SJCRH30 (cell line): ENCODE measurements at regions not wholly inside any gene's neighbourhood (a gene's known extent, or its start where the extent isn't known, plus 50 kb on each side); places are given as distances from the start of the nearest gene placed in this dataset.

ENCODE experiments used
- DNase-seq, 2 experiments: peaks; one replicate each; pipeline ENCODE4 v3.0.0-alpha.2; 2015 to 2020
- H3K27ac ChIP-seq: fragments of 250-450 bp; sonication (Bioruptor Pico); 2 replicates; pipeline ENCODE4 v1.5.1; 2020; ENCODE audit warnings: mild to moderate bottlenecking, moderate library complexity
- H3K27me3 ChIP-seq: fragments of 250-450 bp; sonication (Bioruptor Pico); 2 replicates; pipeline ENCODE4 v1.5.1; 2020; ENCODE audit warnings: mild to moderate bottlenecking, moderate library complexity
- H3K36me3 ChIP-seq: fragments of 250-450 bp; sonication (Bioruptor Pico); 2 replicates; pipeline ENCODE4 v1.5.1; 2020; ENCODE audit warnings: mild to moderate bottlenecking, moderate library complexity
- H3K4me1 ChIP-seq: fragments of 250-450 bp; sonication (Bioruptor Pico); 2 replicates; pipeline ENCODE4 v1.5.1; 2020; ENCODE audit warnings: mild to moderate bottlenecking, moderate library complexity
- H3K4me3 ChIP-seq: fragments of 250-450 bp; sonication (Bioruptor Pico); 2 replicates; pipeline ENCODE4 v1.5.1; 2020; ENCODE audit warnings: mild to moderate bottlenecking, moderate library complexity
- H3K9me3 ChIP-seq: fragments of 250-450 bp; sonication (Bioruptor Pico); replicated peaks from 2 replicates; pipeline ENCODE4 v1.5.1; 2020; ENCODE audit warnings: mild to moderate bottlenecking, moderate library complexity

- Histone ChIP-seq H3K27ac (no peak overlapping the region), H3K9me3 (no peaks in the 10 kb centered on the region), H3K4me1 (no peaks in the 10 kb centered on the region), H3K4me3 (no peak overlapping the region), H3K36me3 (no peaks in the 10 kb centered on the region), H3K27me3 (no peaks in the 10 kb centered on the region)
- no peak for DNase-seq
These were observed 321.4 kb upstream of the ACVR2A start for GRCh38 chr2:147523415-147523814.

GRCh38 chr2:147521936-147522335 is 322.9 kb upstream of the ACVR2A start:
- H3K4me3 ChIP-seq = no peak overlapping the region
- DNase-seq = no peak
- 0 out of 2 replicates have a peak, but pooled peaks cover 2% of the 10 kb centered on the region for H3K36me3 ChIP-seq
- H3K27ac ChIP-seq = no peak overlapping the region
- H3K9me3 ChIP-seq = peaks cover 5% of the 10 kb centered on the region; the same call in 1 of the 2 replicates
- no peaks in the 10 kb centered on the region for H3K4me1 ChIP-seq
- H3K27me3 ChIP-seq = no peaks in the 10 kb centered on the region

- Histone ChIP-seq H3K4me3 (no peak overlapping the region), H3K27me3 (no peaks in the 10 kb centered on the region), H3K36me3 (0 out of 2 replicates have a peak, but pooled peaks cover 2% of the 10 kb centered on the region), H3K9me3 (peaks cover 5% of the 10 kb centered on the region; the same call in 1 of the 2 replicates), H3K27ac (no peak overlapping the region), H3K4me1 (no peaks in the 10 kb centered on the region)
- DNase-seq = no peak
These were observed 324.0 kb upstream of the ACVR2A start for GRCh38 chr2:147520817-147521216.

- Histone ChIP-seq H3K27ac (no peak overlapping the region), H3K4me1 (peaks cover 2% of the 10 kb centered on the region; the same call in 1 of the 2 replicates), H3K36me3 (0 out of 2 replicates have a peak, but pooled peaks cover 2% of the 10 kb centered on the region), H3K9me3 (peaks cover 5% of the 10 kb centered on the region; the same call in 1 of the 2 replicates), H3K4me3 (no peak overlapping the region), H3K27me3 (no peaks in the 10 kb centered on the region)
- DNase-seq = no peak
These were observed 325.7 kb upstream of the ACVR2A start for GRCh38 chr2:147519178-147519577.

DNA sequence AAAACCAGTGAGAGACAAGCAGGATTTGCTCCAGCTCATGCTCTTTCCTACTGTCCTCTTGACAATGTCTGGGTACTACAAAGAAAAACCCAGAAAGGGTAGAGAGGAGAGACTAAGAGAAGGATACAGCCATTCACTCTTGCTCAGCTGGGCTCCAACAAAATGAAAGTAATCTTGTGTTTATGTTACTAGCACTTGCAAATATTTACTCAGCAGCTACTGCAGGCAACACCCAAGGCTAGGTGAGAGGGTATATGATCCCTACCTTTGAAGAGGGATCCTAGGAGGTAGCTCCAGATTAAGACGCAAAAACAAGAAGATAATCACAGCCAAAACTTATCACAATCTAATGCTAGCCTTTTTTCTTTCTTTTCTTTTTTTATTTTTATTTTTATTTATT is 329.6 kb upstream of the ACVR2A start:
- no peak for DNase-seq
- no peak overlapping the region for H3K4me3 ChIP-seq
- H3K27ac ChIP-seq = no peak overlapping the region; the same call in 1 of the 2 replicates
- H3K4me1 ChIP-seq = peaks cover 22% of the 10 kb centered on the region
- peaks cover 5% of the 10 kb centered on the region; the same call in 1 of the 2 replicates for H3K9me3 ChIP-seq
- no peaks in the 10 kb centered on the region for H3K27me3 ChIP-seq
- H3K36me3 ChIP-seq = 0 out of 2 replicates have a peak, but pooled peaks cover 2% of the 10 kb centered on the region

DNA sequence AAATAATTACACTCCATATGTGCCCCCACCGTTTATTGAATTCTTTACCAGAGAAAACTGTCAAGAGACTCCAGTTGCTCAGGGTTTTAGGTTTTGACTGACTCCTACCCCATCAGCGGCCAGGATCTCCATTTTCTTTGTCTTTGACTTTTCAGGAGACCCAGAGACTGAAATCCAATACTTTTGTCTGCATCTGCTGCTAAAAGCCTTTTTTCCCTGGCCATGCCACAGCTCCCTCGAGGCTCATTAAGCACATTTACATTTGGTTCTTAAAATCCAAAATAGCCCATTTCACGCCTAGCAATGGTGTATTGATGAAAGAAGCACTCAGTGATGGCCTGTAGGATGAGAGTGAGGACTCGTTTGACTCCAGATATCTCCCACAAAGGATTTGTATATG is 332.6 kb upstream of the ACVR2A start:
- Histone ChIP-seq H3K27me3 (no peaks in the 10 kb centered on the region), H3K36me3 (no peaks in the 10 kb centered on the region), H3K4me3 (peak overlapping the region; percentile 46), H3K27ac (peak overlapping the region; percentile 96), H3K9me3 (no peaks in the 10 kb centered on the region), H3K4me1 (peaks cover 22% of the 10 kb centered on the region)
- peak; percentile 49 to 73 for DNase-seq

GRCh38 chr2:147511491-147511948 is 333.3 kb upstream of the ACVR2A start:
- H3K9me3 ChIP-seq = no peaks in the 10 kb centered on the region
- peak overlapping the region; percentile 46 for H3K4me3 ChIP-seq
- peak; percentile 90 to 92 for DNase-seq
- peak overlapping the region; percentile 96 for H3K27ac ChIP-seq
- H3K36me3 ChIP-seq = no peaks in the 10 kb centered on the region
- H3K27me3 ChIP-seq = no peaks in the 10 kb centered on the region
- H3K4me1 ChIP-seq = peaks cover 22% of the 10 kb centered on the region

GRCh38 chr2:147509821-147510220 is 335.0 kb upstream of the ACVR2A start:
- no peaks in the 10 kb centered on the region; the same call in 1 of the 2 replicates for H3K9me3 ChIP-seq
- H3K4me1 ChIP-seq = peaks cover 22% of the 10 kb centered on the region
- DNase-seq = no peak
- no peaks in the 10 kb centered on the region for H3K27me3 ChIP-seq
- no peak overlapping the region for H3K4me3 ChIP-seq
- H3K27ac ChIP-seq = no peak overlapping the region
- no peaks in the 10 kb centered on the region for H3K36me3 ChIP-seq

DNA sequence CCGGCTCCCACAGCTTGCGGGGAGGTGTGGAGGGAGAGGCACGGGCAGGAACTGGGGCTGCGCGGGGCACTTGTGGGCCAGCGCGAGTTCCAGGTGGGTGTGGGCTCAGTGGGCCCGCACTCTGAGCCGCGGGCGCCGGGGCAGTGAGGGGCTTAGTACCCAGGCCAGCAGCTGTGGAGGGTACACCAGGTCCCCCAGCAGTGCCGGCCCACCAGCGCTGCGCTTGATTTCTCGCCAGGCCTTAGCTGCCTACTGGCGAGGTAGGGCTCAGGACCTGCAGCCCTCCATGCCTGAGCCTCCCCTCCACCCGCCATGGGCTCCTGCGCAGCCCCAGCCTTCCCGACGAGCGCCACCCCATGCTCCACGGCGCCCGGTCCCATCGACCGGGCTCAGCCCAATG is 337.9 kb upstream of the ACVR2A start:
- H3K4me3 ChIP-seq = no peak overlapping the region
- H3K27me3 ChIP-seq = no peaks in the 10 kb centered on the region
- H3K27ac ChIP-seq = no peak overlapping the region
- no peaks in the 10 kb centered on the region; the same call in 1 of the 2 replicates for H3K9me3 ChIP-seq
- no peaks in the 10 kb centered on the region for H3K36me3 ChIP-seq
- DNase-seq = no peak
- peaks cover 11% of the 10 kb centered on the region for H3K4me1 ChIP-seq

DNA sequence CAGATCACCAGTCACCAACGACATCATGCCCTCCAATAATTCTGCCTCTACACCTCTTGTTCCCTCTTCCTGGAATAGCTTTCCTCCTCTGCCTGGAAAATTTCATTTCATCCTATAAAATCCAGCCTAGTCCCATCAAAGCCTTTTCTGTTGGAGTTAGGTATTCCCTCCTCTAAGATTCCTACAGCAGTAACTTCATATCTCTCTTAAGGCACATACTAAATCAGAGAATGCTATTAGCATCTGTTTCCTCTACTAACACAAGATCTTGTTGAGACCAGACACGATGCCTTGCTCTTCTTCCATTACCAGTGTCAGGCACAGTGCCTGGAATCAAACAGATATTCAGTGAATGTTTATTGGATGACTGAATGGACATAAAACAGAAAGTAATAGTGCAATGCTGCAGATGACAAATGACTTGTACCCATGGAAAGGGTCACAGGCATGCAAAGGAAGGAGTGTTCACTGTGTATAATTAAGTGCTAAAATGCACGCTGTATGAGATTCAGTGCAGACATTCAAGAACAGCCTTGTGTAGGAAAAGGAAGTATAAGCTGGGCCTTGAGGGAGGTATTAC is 342.0 kb upstream of the ACVR2A start:
- no peaks in the 10 kb centered on the region for H3K36me3 ChIP-seq
- no peaks in the 10 kb centered on the region; the same call in 1 of the 2 replicates for H3K9me3 ChIP-seq
- H3K4me3 ChIP-seq = no peak overlapping the region
- no peaks in the 10 kb centered on the region for H3K27me3 ChIP-seq
- DNase-seq = no peak
- H3K4me1 ChIP-seq = no peaks in the 10 kb centered on the region
- no peak overlapping the region for H3K27ac ChIP-seq

DNA sequence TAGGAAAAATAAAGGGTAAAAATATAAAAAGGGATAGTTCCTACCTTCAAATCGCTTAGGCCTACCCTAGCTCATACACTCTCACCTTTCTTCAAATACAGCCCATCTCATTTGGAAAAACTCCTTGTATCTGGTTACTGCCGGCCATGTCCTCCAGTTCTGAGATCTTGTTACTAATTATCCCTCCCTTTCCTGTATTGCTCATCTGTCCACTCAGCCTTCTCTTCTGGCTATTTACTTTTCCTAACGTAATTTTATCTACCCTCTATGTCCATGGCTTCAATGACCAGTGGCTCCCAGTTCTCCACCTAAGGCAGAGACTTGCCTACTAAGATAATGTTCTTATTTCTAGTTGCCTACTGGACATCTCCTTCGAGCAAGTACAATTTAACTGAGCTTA is 342.9 kb upstream of the ACVR2A start:
- no peaks in the 10 kb centered on the region for H3K27me3 ChIP-seq
- no peaks in the 10 kb centered on the region for H3K36me3 ChIP-seq
- no peak overlapping the region for H3K27ac ChIP-seq
- no peak for DNase-seq
- no peak overlapping the region for H3K4me3 ChIP-seq
- no peaks in the 10 kb centered on the region for H3K4me1 ChIP-seq
- H3K9me3 ChIP-seq = no peaks in the 10 kb centered on the region; the same call in 1 of the 2 replicates

DNA sequence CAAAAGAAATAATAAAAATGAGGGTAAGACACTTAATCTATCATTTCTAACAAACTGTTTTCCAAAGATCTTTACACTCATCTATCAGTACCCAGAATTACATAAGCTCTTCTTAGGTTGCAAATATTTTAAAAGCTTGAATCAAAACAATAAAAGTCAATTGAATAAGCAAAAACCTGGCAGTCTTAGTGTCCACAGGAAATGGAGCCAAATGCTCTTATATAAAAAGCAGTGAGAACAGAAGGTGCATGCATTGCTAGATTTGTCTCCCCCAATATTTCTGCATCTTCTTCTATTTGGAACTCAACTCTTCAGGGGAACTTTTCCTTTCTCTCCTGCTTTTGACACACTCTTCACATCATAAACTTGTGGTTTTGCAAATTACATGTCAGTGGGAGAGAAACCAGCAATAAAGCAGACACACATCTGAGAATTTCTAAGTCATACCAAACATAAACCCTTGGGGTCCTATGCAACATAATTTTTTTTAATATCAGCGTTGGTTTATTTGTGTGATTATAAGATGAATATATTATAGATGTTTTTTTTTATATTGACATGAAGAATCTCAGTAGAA is 343.9 kb upstream of the ACVR2A start:
- no peaks in the 10 kb centered on the region for H3K36me3 ChIP-seq
- H3K27ac ChIP-seq = no peak overlapping the region
- no peaks in the 10 kb centered on the region for H3K4me1 ChIP-seq
- no peak overlapping the region for H3K4me3 ChIP-seq
- DNase-seq = no peak
- H3K27me3 ChIP-seq = no peaks in the 10 kb centered on the region
- H3K9me3 ChIP-seq = no peaks in the 10 kb centered on the region; the same call in 1 of the 2 replicates

GRCh38 chr2:147500229-147500628 is 344.6 kb upstream of the ACVR2A start:
- no peaks in the 10 kb centered on the region for H3K9me3 ChIP-seq

DNA sequence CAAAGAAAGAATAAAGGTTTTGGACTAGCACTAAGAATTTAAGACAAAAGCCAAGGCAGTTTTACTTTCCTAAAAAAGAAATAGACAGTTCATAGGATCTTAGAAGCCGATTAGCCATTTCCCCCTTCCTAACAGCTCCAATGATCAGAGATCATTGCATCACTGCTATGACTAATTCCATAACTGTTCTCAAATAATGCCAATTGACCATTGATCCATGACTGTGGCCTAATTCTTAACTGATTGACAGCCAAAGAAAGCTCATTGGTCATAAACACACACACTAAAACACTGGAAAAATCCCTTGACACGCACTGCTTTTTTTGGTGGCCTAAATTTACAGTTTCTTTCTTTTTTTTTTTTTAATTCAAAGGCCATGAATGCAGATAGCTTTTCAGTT is 345.0 kb upstream of the ACVR2A start:
- Histone ChIP-seq H3K9me3 (no peaks in the 10 kb centered on the region), H3K27ac (no peak overlapping the region), H3K27me3 (no peaks in the 10 kb centered on the region), H3K4me3 (no peak overlapping the region), H3K4me1 (no peaks in the 10 kb centered on the region), H3K36me3 (no peaks in the 10 kb centered on the region)
- no peak for DNase-seq

More at GRCh38 chr2:147500229-147500628, 344.6 kb upstream of the ACVR2A start:
- H3K4me3 ChIP-seq = no peak overlapping the region
- no peak overlapping the region for H3K27ac ChIP-seq
- DNase-seq = no peak
- H3K36me3 ChIP-seq = no peaks in the 10 kb centered on the region
- no peaks in the 10 kb centered on the region for H3K27me3 ChIP-seq
- H3K4me1 ChIP-seq = no peaks in the 10 kb centered on the region

DNA sequence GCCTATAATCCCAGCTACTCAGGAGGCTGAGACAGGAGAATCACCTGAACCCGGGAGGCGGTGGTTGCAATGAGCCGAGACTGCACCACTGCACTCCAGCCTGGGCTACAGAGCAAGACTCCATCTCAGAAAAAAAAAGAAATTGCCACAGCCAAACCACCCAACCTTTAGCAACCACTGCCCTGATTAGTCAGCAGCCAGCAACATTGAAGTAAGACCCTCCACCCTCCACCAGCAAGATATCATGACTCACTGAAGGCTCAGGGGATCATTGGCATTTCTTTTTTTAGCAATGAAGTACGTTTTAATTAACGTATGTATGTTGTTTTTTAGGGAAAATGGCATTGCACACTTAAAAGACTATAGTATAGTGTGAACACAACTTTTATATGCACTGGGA is 349.1 kb upstream of the ACVR2A start:
- Histone ChIP-seq H3K4me1 (no peaks in the 10 kb centered on the region), H3K9me3 (no peaks in the 10 kb centered on the region), H3K36me3 (no peaks in the 10 kb centered on the region), H3K27ac (no peak overlapping the region), H3K4me3 (no peak overlapping the region), H3K27me3 (no peaks in the 10 kb centered on the region)
- no peak for DNase-seq
